ENCODE measurements at regions not wholly inside any gene's neighbourhood (a gene's known extent, or its start where the extent isn't known, plus 50 kb on each side); places are given as distances from the start of the nearest gene placed in this dataset.

DNA sequence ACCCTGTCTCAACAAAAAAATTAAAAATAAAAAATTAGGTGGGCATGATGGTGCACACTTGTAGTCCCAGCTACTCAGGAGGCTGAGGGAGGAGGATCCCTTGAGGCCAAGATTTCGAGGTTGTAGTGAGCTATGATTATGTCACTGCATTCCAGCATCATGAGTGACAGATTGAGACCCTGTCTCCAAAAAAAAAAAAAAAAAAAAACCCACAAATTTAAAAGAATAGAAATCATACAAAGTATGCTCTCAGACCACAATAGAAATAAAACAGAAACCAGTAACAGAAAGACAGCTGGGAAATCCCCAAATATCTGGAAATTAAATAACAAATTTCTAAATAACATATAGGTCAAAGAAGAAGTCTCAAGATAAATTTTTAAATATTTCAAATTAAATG lies 81.0 kb upstream of the HUWE1 start:
- H2BK5ac ChIP-seq (ENCODE audit: low read depth, low read length): no peak overlapping the region
- no peak overlapping the region for H4K8ac ChIP-seq (ENCODE audit: extremely low read depth, insufficient read depth, low read length)
- no peak overlapping the region for H2BK12ac ChIP-seq (ENCODE audit: low read depth, low read length)
- H3K14ac ChIP-seq (ENCODE audit: insufficient read length): no peak overlapping the region
- H4K5ac ChIP-seq (ENCODE audit: insufficient read length, low read depth, low read length): no peak overlapping the region
- no peak overlapping the region for H2BK15ac ChIP-seq (ENCODE audit: low read length)
- H2AFZ ChIP-seq (ENCODE audit: low read length): no peak overlapping the region
- H3K23me2 ChIP-seq (ENCODE audit: low read depth, low read length): no peaks in the 10 kb centered on the region
- H3K79me2 ChIP-seq (ENCODE audit: control insufficient read depth in 1 of 2, insufficient read depth in 2 of 2, low read length in 2 of 2): no peaks in the 10 kb centered on the region
- H2BK120ac ChIP-seq (replicated peaks; ENCODE audit: low read depth, low read length): no peak overlapping the region
- H3K56ac ChIP-seq (replicated peaks; ENCODE audit: insufficient read length, low read depth, low read length): no peak overlapping the region
- H3K36me3 ChIP-seq (ENCODE audit: control insufficient read depth in 2 of 4, insufficient read depth in 4 of 4, low read length in 3 of 4): no peaks in the 10 kb centered on the region
- no peak overlapping the region for H3K4me3 ChIP-seq (ENCODE audit: extremely low read depth in 1 of 4, insufficient read depth in 2 of 4, low read depth in 3 of 4, low read length in 4 of 4)
- H3K27ac ChIP-seq (ENCODE audit: low read depth, low read length): no peak overlapping the region
- TF ChIP-seq, protein P1, sequence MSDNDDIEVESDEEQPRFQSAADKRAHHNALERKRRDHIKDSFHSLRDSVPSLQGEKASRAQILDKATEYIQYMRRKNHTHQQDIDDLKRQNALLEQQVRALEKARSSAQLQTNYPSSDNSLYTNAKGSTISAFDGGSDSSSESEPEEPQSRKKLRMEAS (IDR thresholded peaks at IDR 0.05): no peak
- TF ChIP-seq SIN3A (conservative IDR thresholded peaks at IDR 0.05 in 1 of 2, IDR thresholded peaks at IDR 0.05 in 1 of 2; ENCODE audit: low read depth in 1 of 2, low read length in 2 of 2) (no peak), NRF1 (IDR thresholded peaks at IDR 0.05; ENCODE audit: low read depth, low read length) (no peak), EGR1 (IDR thresholded peaks at IDR 0.05; ENCODE audit: borderline replicate concordance, low read depth, low read length) (no peak)
- H2AK5ac ChIP-seq (ENCODE audit: low read depth, low read length): no peak overlapping the region
- DNase-seq (ENCODE audit: low read depth in 1 of 2, low spot score in 2 of 2) (no peak), FAIRE-seq (no peak)
- no peak overlapping the region for H3K9ac ChIP-seq (replicated peaks in 1 of 4; ENCODE audit: extremely low read depth in 1 of 4, low read depth in 3 of 4, low read length in 3 of 4)
- no peak overlapping the region for H2BK20ac ChIP-seq (ENCODE audit: low read length)
- ChIA-PET CTCF (ENCODE audit: partially characterized antibody) (no interaction called here), POLR2A (ENCODE audit: partially characterized antibody) (no interaction called here)
- H3K23ac ChIP-seq (ENCODE audit: insufficient read length): no peak overlapping the region
- no peak overlapping the region for H3K4me2 ChIP-seq (ENCODE audit: insufficient read depth in 1 of 2, low read depth in 2 of 2, low read length in 2 of 2)
- no peaks in the 10 kb centered on the region for H3K79me1 ChIP-seq (ENCODE audit: low read depth, low read length)
- no peaks in the 10 kb centered on the region for H4K20me1 ChIP-seq (replicated peaks in 1 of 2; ENCODE audit: control insufficient read depth in 1 of 2, insufficient read depth in 2 of 2, low read length in 2 of 2)
- 78% methylated on average over 1 of the region's 1 CpG; no CpG with 5 or more reads in 1 of the 2 experiments for WGBS, 2 experiments (ENCODE audit: extremely low coverage in 1 of 2, insufficient coverage in 1 of 2, insufficient read length in 1 of 2, insufficient replicate concordance in 2 of 2, low coverage in 1 of 2, low lambda C conversion rate in 2 of 2, missing lambda C conversion rate in 1 of 2)
- H3K18ac ChIP-seq (ENCODE audit: extremely low read depth, low read length): no peak overlapping the region
- H3K4ac ChIP-seq (replicated peaks; ENCODE audit: insufficient read length, low read depth, low read length): no peak overlapping the region
- H3K9me3 ChIP-seq (ENCODE audit: insufficient read depth in 2 of 2, low read depth in 1 of 2, low read length in 1 of 2): no peaks in the 10 kb centered on the region
- H3K4me1 ChIP-seq (replicated peaks in 1 of 4; ENCODE audit: control insufficient read depth in 3 of 4, insufficient read depth in 4 of 4, low read length in 3 of 4): no peaks in the 10 kb centered on the region
- no peaks in the 10 kb centered on the region for H3K27me3 ChIP-seq (replicated peaks in 1 of 4; ENCODE audit: control insufficient read depth in 3 of 4, extremely low read depth in 1 of 4, insufficient read depth in 3 of 4, low read length in 3 of 4)
- H4K91ac ChIP-seq (replicated peaks; ENCODE audit: insufficient read length, low read length): no peak overlapping the region

All from H1 (cell line).